A549 (cell line): ENCODE measurements at regions not wholly inside any gene's neighbourhood (a gene's known extent, or its start where the extent isn't known, plus 50 kb on each side); places are given as distances from the start of the nearest gene placed in this dataset.

Experiments
- BHLHE40 ChIP-seq: IDR thresholded peaks from 2 replicates; pipeline ENCODE4 v1.6.1; 2012; ENCODE audit warnings: low read depth, low read length, inconsistent platforms
- CBX2 ChIP-seq: fragments of 200-600 bp; sonication (generic); IDR thresholded peaks from 2 replicates; pipeline ENCODE4 v1.6.1; 2016; ENCODE audit warnings: low read depth, mild to moderate bottlenecking, borderline replicate concordance
- EHF ChIP-seq: fragments of 250-450 bp; sonication (Bioruptor Pico); IDR thresholded peaks from 2 replicates; pipeline ENCODE4 v1.5.0; 2020; ENCODE audit warnings: mild to moderate bottlenecking
- JUN ChIP-seq, 2 experiments: fragments of >200 bp; sonication (Bioruptor Twin); formaldehyde crosslinking; IDR thresholded peaks; 2 replicates in 1 of 2; 3 replicates in 1 of 2; pipeline ENCODE4 v1.6.1; 2016 to 2017
- KDM5A ChIP-seq: fragments of 200-600 bp; sonication (generic); IDR thresholded peaks from 2 replicates; pipeline ENCODE4 v1.6.1; 2016; ENCODE audit warnings: antibody characterized with exemption, mild to moderate bottlenecking
- NPAS2 ChIP-seq: fragments of 250-450 bp; sonication (Bioruptor Pico); IDR thresholded peaks from 2 replicates; pipeline ENCODE4 v1.8.0; 2022; ENCODE audit warnings: mild to moderate bottlenecking, moderate library complexity, borderline replicate concordance
- POLR2A ChIP-seq: IDR thresholded peaks from 2 replicates; pipeline ENCODE4 v1.6.1; 2012; ENCODE audit warnings: mild to moderate bottlenecking, low read length
- POLR2AphosphoS2 ChIP-seq: conservative IDR thresholded peaks from 2 replicates; pipeline ENCODE4 v1.6.1; 2012; ENCODE audit warnings: low read length, improper control_type of control experiment, inconsistent platforms
- RARB ChIP-seq: fragments of 250-450 bp; sonication (Bioruptor Pico); IDR thresholded peaks from 2 replicates; pipeline ENCODE4 v1.8.0; 2021; ENCODE audit warnings: mild to moderate bottlenecking, moderate library complexity
- SREBF2 ChIP-seq: fragments of 450-650 bp; IDR thresholded peaks from 2 replicates; pipeline ENCODE4 v1.6.1; 2014; ENCODE audit warnings: mild to moderate bottlenecking, moderate library complexity
- TF ChIP-seq, protein P1 (sequence below): fragments of >200 bp; sonication (Bioruptor Twin); formaldehyde crosslinking; IDR thresholded peaks from 3 replicates; pipeline ENCODE4 v1.5.1; 2016

DNA sequence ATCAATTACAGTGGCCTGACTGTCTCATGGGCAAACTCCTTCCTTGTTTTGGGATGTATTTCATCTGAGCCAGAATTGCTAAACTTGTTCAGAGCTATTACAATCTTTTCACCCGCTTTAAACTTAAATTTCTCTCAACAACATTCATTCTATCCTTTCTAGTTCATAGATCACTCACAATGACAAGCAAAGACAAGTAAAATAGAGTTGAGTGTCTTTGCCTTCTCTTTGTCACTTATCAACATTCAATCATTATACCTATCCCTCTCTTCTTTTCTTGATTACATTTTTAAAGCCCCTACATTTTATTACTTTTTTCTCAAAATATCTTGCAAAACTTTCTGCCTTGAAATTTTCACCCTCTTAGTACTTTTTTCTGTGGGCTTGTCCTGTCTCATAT is 1113.1 kb downstream of the PCDH17 start:
- TF ChIP-seq, protein P1, sequence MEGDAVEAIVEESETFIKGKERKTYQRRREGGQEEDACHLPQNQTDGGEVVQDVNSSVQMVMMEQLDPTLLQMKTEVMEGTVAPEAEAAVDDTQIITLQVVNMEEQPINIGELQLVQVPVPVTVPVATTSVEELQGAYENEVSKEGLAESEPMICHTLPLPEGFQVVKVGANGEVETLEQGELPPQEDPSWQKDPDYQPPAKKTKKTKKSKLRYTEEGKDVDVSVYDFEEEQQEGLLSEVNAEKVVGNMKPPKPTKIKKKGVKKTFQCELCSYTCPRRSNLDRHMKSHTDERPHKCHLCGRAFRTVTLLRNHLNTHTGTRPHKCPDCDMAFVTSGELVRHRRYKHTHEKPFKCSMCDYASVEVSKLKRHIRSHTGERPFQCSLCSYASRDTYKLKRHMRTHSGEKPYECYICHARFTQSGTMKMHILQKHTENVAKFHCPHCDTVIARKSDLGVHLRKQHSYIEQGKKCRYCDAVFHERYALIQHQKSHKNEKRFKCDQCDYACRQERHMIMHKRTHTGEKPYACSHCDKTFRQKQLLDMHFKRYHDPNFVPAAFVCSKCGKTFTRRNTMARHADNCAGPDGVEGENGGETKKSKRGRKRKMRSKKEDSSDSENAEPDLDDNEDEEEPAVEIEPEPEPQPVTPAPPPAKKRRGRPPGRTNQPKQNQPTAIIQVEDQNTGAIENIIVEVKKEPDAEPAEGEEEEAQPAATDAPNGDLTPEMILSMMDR, result no peak
- TF ChIP-seq RARB (CRISPR knock-in tag) (no peak), SREBF2 (no peak), POLR2A (no peak), BHLHE40 (no peak), CBX2 (no peak), NPAS2 (CRISPR knock-in tag) (no peak), JUN (IDR thresholded peaks at IDR 0.05) (no peak), EHF (CRISPR knock-in tag) (no peak), KDM5A (no peak), POLR2AphosphoS2 (no peak)
